ENCODE measurements at regions not wholly inside any gene's neighbourhood (a gene's known extent, or its start where the extent isn't known, plus 50 kb on each side); places are given as distances from the start of the nearest gene placed in this dataset.

DNA sequence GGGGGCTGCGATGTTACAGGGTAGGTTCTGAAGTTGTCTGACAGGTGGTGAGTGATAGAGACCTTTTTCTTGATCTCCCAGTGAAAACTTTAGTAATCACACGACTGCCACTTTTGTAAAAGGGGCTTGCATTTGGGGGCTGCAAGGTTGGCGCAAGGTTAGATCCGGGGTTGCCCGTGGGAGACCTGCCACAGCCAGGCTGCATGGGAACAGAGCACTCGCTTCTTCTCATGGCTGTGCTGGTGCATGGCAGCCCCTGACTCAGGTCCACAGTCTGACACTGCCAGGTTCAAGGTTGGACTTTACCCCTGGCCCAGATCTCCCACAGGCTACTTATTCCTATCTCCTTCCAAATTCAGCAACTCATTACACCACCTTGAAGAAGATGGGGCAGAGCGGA is 1190.4 kb downstream of the UQCRFS1 start:
- TF ChIP-seq, protein P1, sequence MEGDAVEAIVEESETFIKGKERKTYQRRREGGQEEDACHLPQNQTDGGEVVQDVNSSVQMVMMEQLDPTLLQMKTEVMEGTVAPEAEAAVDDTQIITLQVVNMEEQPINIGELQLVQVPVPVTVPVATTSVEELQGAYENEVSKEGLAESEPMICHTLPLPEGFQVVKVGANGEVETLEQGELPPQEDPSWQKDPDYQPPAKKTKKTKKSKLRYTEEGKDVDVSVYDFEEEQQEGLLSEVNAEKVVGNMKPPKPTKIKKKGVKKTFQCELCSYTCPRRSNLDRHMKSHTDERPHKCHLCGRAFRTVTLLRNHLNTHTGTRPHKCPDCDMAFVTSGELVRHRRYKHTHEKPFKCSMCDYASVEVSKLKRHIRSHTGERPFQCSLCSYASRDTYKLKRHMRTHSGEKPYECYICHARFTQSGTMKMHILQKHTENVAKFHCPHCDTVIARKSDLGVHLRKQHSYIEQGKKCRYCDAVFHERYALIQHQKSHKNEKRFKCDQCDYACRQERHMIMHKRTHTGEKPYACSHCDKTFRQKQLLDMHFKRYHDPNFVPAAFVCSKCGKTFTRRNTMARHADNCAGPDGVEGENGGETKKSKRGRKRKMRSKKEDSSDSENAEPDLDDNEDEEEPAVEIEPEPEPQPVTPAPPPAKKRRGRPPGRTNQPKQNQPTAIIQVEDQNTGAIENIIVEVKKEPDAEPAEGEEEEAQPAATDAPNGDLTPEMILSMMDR (IDR thresholded peaks at IDR 0.05; ENCODE audit: extremely low read depth in 1 of 2, insufficient read depth in 1 of 2, low read depth in 1 of 2, low read length in 2 of 2): no peak
- no peak for TF ChIP-seq POLR2AphosphoS5 (IDR thresholded peaks at IDR 0.05; ENCODE audit: insufficient read depth, low read depth, low read length)
- TF ChIP-seq EZH2 (IDR thresholded peaks at IDR 0.05; ENCODE audit: borderline replicate concordance, low read depth, low read length, severe bottlenecking): no peak

Measured in endothelial cell of umbilical vein (primary cell).